ENCODE measurements at regions not wholly inside any gene's neighbourhood (a gene's known extent, or its start where the extent isn't known, plus 50 kb on each side); places are given as distances from the start of the nearest gene placed in this dataset.

- no peak for DNase-seq (ENCODE audit: low read depth in 3 of 3)
Observed at GRCh38 chr13:80235967-80236302, 105.0 kb downstream of the SPRY2 start.

- no peak for DNase-seq (ENCODE audit: low read depth in 3 of 3)
Observed at GRCh38 chr13:80235166-80235966, 105.6 kb downstream of the SPRY2 start.

GRCh38 chr13:80227645-80228044 is 113.3 kb downstream of the SPRY2 start:
- DNase-seq (ENCODE audit: low read depth in 3 of 3): no peak

GRCh38 chr13:80226645-80227044 is 114.3 kb downstream of the SPRY2 start:
- no peak for DNase-seq (ENCODE audit: low read depth in 3 of 3)

GRCh38 chr13:80224468-80224867 is 116.5 kb downstream of the SPRY2 start:
- DNase-seq (ENCODE audit: low read depth in 3 of 3): no peak

GRCh38 chr13:80217614-80218456 is 123.1 kb downstream of the SPRY2 start:
- DNase-seq (ENCODE audit: low read depth in 3 of 3): no peak

GRCh38 chr13:80215368-80215767 is 125.6 kb downstream of the SPRY2 start:
- DNase-seq (ENCODE audit: low read depth in 3 of 3): no peak

- DNase-seq (ENCODE audit: low read depth in 3 of 3): no peak
Observed at GRCh38 chr13:80214521-80214991, 126.4 kb downstream of the SPRY2 start.

GRCh38 chr13:80214050-80214449 is 126.9 kb downstream of the SPRY2 start:
- no peak for DNase-seq (ENCODE audit: low read depth in 3 of 3)

- no peak for DNase-seq (ENCODE audit: low read depth in 3 of 3)
Observed at GRCh38 chr13:80213201-80213600, 127.7 kb downstream of the SPRY2 start.

- DNase-seq (ENCODE audit: low read depth in 3 of 3): no peak
Observed at GRCh38 chr13:80211566-80211965, 129.4 kb downstream of the SPRY2 start.

- DNase-seq (ENCODE audit: low read depth in 3 of 3): no peak
Observed at GRCh38 chr13:80204642-80205041, 136.3 kb downstream of the SPRY2 start.

GRCh38 chr13:80203496-80203895 is 137.4 kb downstream of the SPRY2 start:
- no peak for DNase-seq (ENCODE audit: low read depth in 3 of 3)

- DNase-seq (ENCODE audit: low read depth in 3 of 3): no peak
Observed at GRCh38 chr13:80201694-80202468, 139.0 kb downstream of the SPRY2 start.

- DNase-seq (ENCODE audit: low read depth in 3 of 3): no peak
Observed at GRCh38 chr13:80199585-80200292, 141.2 kb downstream of the SPRY2 start.

- DNase-seq (ENCODE audit: low read depth in 3 of 3): no peak
Observed at GRCh38 chr13:80199067-80199466, 141.9 kb downstream of the SPRY2 start.

- DNase-seq (ENCODE audit: low read depth in 3 of 3): no peak
Observed at GRCh38 chr13:80196756-80197155, 144.2 kb downstream of the SPRY2 start.

- no peak for DNase-seq (ENCODE audit: low read depth in 3 of 3)
Observed at GRCh38 chr13:80195649-80196048, 145.3 kb downstream of the SPRY2 start.

GRCh38 chr13:80189889-80190597 is 150.9 kb downstream of the SPRY2 start:
- no peak for DNase-seq (ENCODE audit: low read depth in 3 of 3)

- no peak for DNase-seq (ENCODE audit: low read depth in 3 of 3)
Observed at GRCh38 chr13:80180740-80181355, 160.1 kb downstream of the SPRY2 start.

All from stimulated activated CD4-positive, alpha-beta T cell treated with anti-CD3 and anti-CD28 coated beads, TNF-alpha, amount 100 ng/mL, for 24 hours (primary cell).